ENCODE measurements at regions not wholly inside any gene's neighbourhood (a gene's known extent, or its start where the extent isn't known, plus 50 kb on each side); places are given as distances from the start of the nearest gene placed in this dataset.

DNA sequence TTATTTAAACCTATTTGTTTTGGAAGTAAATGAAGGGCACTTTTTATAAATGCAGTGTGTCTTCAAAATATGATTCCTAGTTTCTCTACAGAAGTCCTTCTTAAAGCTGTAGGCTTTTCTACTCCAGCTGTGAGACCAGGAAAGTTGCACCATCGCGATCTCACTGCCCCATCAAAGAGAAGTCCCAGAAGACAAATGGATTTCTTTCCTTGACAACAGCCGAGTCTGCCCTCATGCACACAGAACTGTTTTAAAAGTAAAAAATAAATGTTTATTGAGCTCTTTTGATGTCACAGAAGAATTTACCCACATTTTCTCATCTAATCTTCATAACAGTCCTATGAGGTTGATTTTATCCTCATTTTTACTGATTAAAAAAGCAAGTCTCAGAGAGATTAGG is 324.4 kb upstream of the NT5E start:
- DNase-seq (ENCODE audit: extremely low read depth in 1 of 4, low spot score in 3 of 4): no peak
- no peak overlapping the region for H3K9ac ChIP-seq (ENCODE audit: insufficient read depth in 1 of 2, low read depth in 2 of 2, low read length in 2 of 2)
- no TSS peak for BruUV-seq (replicated peaks)
- no peaks in the 10 kb centered on the region; a peak in 1 of 5 replicates for H3K4me1 ChIP-seq (replicated peaks in 1 of 2; ENCODE audit: control insufficient read depth in 2 of 2, insufficient read depth in 2 of 2, low read length in 2 of 2)
- H3K4me3 ChIP-seq: no peak overlapping the region
- H3K4me2 ChIP-seq (ENCODE audit: insufficient read depth, low read length): no peak overlapping the region
- H3K27ac ChIP-seq (ENCODE audit: extremely low read depth, low read depth, low read length): no peak overlapping the region
- H3K79me2 ChIP-seq (ENCODE audit: control insufficient read depth, insufficient read depth, low read length): no peaks in the 10 kb centered on the region
- 2% methylated on average over 3 of the region's 3 CpGs for WGBS (ENCODE audit: insufficient coverage, low coverage, missing lambda C conversion rate)
- no peaks in the 10 kb centered on the region for H3K9me3 ChIP-seq (replicated peaks; ENCODE audit: control insufficient read depth, insufficient read depth, low read depth, low read length)
- POLR2A ChIA-PET: no interaction called here
- no peaks in the 10 kb centered on the region for H4K20me1 ChIP-seq (replicated peaks; ENCODE audit: control insufficient read depth, insufficient read depth, low read length)
- H3K9me1 ChIP-seq (ENCODE audit: control insufficient read depth, insufficient read depth, low read length): no peaks in the 10 kb centered on the region
- H2AFZ ChIP-seq (ENCODE audit: low read depth, low read length): no peak overlapping the region
- ATAC-seq: no peak
- no peaks in the 10 kb centered on the region for H3K27me3 ChIP-seq (ENCODE audit: control insufficient read depth in 2 of 2, insufficient read depth in 2 of 2, low read length in 2 of 2)
- FAIRE-seq: no peak
- intact Hi-C loops (cut with micrococcal nuclease): loop anchor here (2.0 to 10.0 kb wide), 4 partner anchors 108 to 898 kb away; partner anchors contain the start of genes CEP162 and TBX18
- CTCF ChIA-PET (ENCODE audit: low intra/inter-chr PET ratio): interaction anchor here (0.7 kb wide), 1 partner anchor 909 kb away, joined by 3 read pairs; no protein-coding TSS in a partner anchor
- in situ Hi-C loops (cut with MboI): no loop called here
- TF ChIP-seq, protein P1, sequence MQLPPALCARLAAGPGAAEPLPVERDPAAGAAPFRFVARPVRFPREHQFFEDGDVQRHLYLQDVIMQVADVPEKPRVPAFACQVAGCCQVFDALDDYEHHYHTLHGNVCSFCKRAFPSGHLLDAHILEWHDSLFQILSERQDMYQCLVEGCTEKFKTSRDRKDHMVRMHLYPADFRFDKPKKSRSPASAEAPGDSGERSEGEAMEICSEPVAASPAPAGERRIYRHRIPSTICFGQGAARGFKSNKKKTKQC (CRISPR knock-in tag; IDR thresholded peaks at IDR 0.05): no peak
- TF ChIP-seq FOXA3 (CRISPR knock-in tag; conservative IDR thresholded peaks at IDR 0.05 in 1 of 2, IDR thresholded peaks at IDR 0.05 in 1 of 2): no peak
- TF ChIP-seq, protein P2, sequence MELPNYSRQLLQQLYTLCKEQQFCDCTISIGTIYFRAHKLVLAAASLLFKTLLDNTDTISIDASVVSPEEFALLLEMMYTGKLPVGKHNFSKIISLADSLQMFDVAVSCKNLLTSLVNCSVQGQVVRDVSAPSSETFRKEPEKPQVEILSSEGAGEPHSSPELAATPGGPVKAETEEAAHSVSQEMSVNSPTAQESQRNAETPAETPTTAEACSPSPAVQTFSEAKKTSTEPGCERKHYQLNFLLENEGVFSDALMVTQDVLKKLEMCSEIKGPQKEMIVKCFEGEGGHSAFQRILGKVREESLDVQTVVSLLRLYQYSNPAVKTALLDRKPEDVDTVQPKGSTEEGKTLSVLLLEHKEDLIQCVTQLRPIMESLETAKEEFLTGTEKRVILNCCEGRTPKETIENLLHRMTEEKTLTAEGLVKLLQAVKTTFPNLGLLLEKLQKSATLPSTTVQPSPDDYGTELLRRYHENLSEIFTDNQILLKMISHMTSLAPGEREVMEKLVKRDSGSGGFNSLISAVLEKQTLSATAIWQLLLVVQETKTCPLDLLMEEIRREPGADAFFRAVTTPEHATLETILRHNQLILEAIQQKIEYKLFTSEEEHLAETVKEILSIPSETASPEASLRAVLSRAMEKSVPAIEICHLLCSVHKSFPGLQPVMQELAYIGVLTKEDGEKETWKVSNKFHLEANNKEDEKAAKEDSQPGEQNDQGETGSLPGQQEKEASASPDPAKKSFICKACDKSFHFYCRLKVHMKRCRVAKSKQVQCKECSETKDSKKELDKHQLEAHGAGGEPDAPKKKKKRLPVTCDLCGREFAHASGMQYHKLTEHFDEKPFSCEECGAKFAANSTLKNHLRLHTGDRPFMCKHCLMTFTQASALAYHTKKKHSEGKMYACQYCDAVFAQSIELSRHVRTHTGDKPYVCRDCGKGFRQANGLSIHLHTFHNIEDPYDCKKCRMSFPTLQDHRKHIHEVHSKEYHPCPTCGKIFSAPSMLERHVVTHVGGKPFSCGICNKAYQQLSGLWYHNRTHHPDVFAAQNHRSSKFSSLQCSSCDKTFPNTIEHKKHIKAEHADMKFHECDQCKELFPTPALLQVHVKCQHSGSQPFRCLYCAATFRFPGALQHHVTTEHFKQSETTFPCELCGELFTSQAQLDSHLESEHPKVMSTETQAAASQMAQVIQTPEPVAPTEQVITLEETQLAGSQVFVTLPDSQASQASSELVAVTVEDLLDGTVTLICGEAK (IDR thresholded peaks at IDR 0.05): 0 out of 2 replicates have a peak, but pooled peaks have one; percentile 3
- TF ChIP-seq, protein P2 (CRISPR knock-in tag; IDR thresholded peaks at IDR 0.05): no peak
- TF ChIP-seq, protein P3, sequence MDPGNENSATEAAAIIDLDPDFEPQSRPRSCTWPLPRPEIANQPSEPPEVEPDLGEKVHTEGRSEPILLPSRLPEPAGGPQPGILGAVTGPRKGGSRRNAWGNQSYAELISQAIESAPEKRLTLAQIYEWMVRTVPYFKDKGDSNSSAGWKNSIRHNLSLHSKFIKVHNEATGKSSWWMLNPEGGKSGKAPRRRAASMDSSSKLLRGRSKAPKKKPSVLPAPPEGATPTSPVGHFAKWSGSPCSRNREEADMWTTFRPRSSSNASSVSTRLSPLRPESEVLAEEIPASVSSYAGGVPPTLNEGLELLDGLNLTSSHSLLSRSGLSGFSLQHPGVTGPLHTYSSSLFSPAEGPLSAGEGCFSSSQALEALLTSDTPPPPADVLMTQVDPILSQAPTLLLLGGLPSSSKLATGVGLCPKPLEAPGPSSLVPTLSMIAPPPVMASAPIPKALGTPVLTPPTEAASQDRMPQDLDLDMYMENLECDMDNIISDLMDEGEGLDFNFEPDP (CRISPR knock-in tag; IDR thresholded peaks at IDR 0.05): no peak
- H3K36me3 ChIP-seq (ENCODE audit: control insufficient read depth, insufficient read depth, low read length): no peaks in the 10 kb centered on the region

Data from K562 (cell line).